VCaP (cell line): ENCODE measurements at regions not wholly inside any gene's neighbourhood (a gene's known extent, or its start where the extent isn't known, plus 50 kb on each side); places are given as distances from the start of the nearest gene placed in this dataset.
"Not testable (repeated sequence)": the region's sequence is repeated elsewhere in the genome, so short reads cannot be mapped to it uniquely, and the experiment has no call there.

Experiments used
- H3K27ac ChIP-seq: fragments of 450-650 bp; 2 replicates; pipeline ENCODE4 v1.5.1; 2017
- CTCF ChIP-seq: fragments of 450-650 bp; conservative IDR thresholded peaks from 2 replicates; pipeline ENCODE4 v1.5.1; 2017; ENCODE audit warnings: mild to moderate bottlenecking, moderate library complexity

- no peak overlapping the region for H3K27ac ChIP-seq
- TF ChIP-seq CTCF = no peak
Measured at GRCh38 chr7:113582471-113582870, 336.3 kb downstream of the PPP1R3A start.

- H3K27ac ChIP-seq = not testable (repeated sequence)
Measured at GRCh38 chr7:113563257-113563656, 355.6 kb downstream of the PPP1R3A start.

- no peak overlapping the region for H3K27ac ChIP-seq
- no peak for TF ChIP-seq CTCF
Measured at GRCh38 chr7:113562801-113563200, 356.0 kb downstream of the PPP1R3A start.

GRCh38 chr7:113562242-113562641, 356.6 kb downstream of the PPP1R3A start:
- no peak for TF ChIP-seq CTCF
- H3K27ac ChIP-seq = no peak overlapping the region

GRCh38 chr7:113561446-113561845, 357.4 kb downstream of the PPP1R3A start:
- no peak for TF ChIP-seq CTCF
- no peak overlapping the region for H3K27ac ChIP-seq

GRCh38 chr7:113550966-113551365, 367.8 kb downstream of the PPP1R3A start:
- no peak for TF ChIP-seq CTCF

GRCh38 chr7:113548561-113548960, 370.2 kb downstream of the PPP1R3A start:
- TF ChIP-seq CTCF = no peak
- no peak overlapping the region for H3K27ac ChIP-seq

More at GRCh38 chr7:113550966-113551365, 367.8 kb downstream of the PPP1R3A start:
- H3K27ac ChIP-seq = no peak overlapping the region

- H3K27ac ChIP-seq = no peak overlapping the region
- TF ChIP-seq CTCF = no peak
Measured at GRCh38 chr7:113548137-113548536, 370.7 kb downstream of the PPP1R3A start.
